SW 1271 (cell line): ENCODE measurements at regions not wholly inside any gene's neighbourhood (a gene's known extent, or its start where the extent isn't known, plus 50 kb on each side); places are given as distances from the start of the nearest gene placed in this dataset.

Source experiments
- DNase-seq, 2 experiments: peaks; one replicate each; lab custom pipeline; 2025; lab: John Stamatoyannopoulos, UW

DNA sequence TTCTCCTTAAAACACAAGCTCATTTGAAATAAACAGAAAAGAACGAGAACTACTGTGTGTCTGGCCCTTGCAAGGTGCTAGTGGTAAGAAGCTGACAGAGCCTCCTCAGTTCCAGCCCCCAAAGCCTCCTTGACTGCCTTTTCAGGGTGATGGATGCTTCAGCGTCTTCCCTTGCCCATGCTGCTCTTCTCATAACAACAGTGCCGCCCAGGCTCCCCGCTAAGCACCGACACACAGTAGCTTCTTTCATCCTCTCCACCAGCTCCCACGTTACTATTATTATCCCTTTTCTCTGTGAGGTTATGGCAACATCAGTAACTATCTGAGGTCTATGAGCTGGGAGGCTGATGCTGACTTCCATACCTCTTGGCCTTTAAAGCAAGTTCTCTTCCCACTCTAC lies 418.6 kb downstream of the TSN start:
- no peak for DNase-seq

DNA sequence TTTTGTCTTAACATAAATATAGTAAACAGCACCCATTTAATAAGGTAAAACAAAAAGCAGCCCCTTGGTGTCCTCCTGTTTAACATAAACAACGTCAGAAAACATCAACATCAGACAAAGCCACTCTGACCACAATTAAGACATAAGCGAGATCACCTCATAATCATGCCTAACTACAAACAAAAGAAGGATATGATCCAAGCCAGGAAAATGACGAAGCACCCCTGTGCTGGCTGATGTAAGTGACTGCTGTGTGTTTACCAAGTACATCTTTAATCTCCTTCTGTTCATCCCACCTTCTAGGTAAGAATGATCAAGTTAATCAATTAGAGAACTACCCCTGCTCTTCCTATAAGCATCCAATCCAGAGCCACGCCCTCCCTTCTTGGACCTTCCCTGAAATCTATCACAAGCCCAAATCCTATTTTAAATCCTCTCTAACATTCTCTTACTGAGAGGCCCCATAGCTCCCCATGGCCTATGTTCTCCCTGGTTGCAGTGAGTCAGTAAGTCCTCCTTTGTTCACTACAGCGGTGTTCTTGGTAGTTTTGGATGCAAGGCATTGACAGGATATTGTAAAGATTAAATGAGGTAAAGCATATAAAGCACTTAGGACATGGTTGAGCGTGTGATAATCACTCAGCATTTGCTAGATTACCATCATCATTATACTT lies 424.2 kb downstream of the TSN start:
- no peak for DNase-seq

GRCh38 chr2:122180972-122181371 lies 425.5 kb downstream of the TSN start:
- no peak for DNase-seq

DNA sequence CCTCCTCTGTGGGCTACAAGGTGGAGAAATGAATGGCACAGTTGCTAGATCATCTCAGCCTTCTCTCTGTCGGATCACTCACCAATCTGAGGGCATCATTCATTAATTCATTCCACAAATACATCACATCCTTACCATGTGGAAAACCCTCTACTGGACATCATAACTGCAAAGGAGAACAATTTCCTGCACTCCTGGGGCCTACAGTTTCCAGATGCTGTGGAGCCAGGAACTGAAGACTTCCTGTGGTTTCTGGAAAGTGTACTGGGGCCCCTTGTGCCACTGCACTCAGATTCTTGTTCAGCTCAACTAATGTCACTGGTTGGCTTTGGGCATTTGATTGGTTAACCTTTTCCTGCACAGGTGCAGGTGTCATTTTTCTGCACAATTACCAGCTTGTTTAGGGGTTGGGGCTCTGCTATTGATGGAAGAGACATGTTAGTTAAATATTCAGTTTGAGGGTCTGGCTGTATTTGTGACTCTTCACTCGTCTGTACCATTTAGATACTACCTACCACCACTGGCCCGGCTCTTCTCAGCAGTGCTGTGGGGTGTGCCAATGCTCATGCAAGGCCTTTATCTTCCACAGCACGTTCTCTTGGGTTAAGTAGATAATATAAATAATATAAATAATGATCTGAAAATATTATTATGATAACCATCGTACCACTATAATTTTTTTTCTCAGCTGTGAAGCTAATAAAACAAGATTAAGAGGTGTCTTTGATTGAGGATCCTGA lies 427.3 kb downstream of the TSN start:
- DNase-seq = no peak

- DNase-seq = no peak
These were observed 428.4 kb downstream of the TSN start for GRCh38 chr2:122183890-122184289.

- DNase-seq = no peak
These were observed 431.3 kb downstream of the TSN start for GRCh38 chr2:122186761-122187222.

GRCh38 chr2:122191331-122191730 lies 435.9 kb downstream of the TSN start:
- DNase-seq = peak in 1 of 2 experiments; percentile 54

- no peak for DNase-seq
These were observed 438.2 kb downstream of the TSN start for GRCh38 chr2:122193622-122194021.

DNA sequence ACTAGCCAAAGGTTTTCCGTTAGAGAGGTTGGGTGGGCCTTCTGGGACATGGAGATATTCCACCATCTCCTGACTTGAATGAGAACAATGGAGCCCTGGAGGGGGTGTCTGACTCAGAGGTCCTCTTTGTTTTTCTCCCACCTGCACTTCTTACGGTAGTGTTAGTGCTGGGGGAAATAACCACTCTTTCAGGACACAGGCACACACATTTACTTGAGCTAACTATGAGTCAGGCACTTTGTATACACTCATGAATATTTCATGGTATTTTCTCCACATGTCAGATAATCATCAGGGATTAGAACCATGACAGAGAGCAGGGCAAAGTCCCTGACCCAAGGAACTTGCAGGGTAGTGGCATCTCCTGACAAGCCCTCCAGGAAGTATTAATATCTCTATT lies 439.1 kb downstream of the TSN start:
- no peak for DNase-seq

DNA sequence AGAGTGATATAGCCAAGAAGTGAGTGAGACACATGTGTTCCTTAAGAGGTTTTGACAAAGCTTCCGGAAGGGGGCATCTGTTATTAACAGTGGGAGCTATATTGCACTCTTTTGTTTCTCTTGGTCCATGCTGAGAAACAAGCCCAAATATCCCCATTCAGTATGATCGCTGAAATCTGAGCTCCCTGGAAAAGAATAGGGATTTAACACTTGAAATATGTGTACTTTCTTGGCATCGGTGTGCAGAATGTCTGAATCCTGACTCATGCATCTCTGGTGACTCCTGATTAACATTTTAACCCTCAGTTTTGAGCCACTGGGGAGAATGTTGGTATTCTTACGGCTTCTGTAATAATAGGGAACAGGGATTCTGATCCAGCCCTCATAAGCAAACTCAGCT lies 448.1 kb downstream of the TSN start:
- DNase-seq = peak in 1 of 2 experiments; percentile 28

- no peak for DNase-seq
These were observed 450.2 kb downstream of the TSN start for GRCh38 chr2:122205641-122206040.

- DNase-seq = no peak
These were observed 450.6 kb downstream of the TSN start for GRCh38 chr2:122206101-122206500.

- no peak for DNase-seq
These were observed 453.9 kb downstream of the TSN start for GRCh38 chr2:122209377-122209776.

GRCh38 chr2:122210065-122210464 lies 454.6 kb downstream of the TSN start:
- DNase-seq = no peak

- no peak for DNase-seq
These were observed 455.7 kb downstream of the TSN start for GRCh38 chr2:122210898-122211856.

- no peak for DNase-seq
These were observed 457.9 kb downstream of the TSN start for GRCh38 chr2:122213312-122213711.

GRCh38 chr2:122216071-122216470 lies 460.6 kb downstream of the TSN start:
- no peak for DNase-seq

GRCh38 chr2:122216901-122217300 lies 461.4 kb downstream of the TSN start:
- no peak for DNase-seq

DNA sequence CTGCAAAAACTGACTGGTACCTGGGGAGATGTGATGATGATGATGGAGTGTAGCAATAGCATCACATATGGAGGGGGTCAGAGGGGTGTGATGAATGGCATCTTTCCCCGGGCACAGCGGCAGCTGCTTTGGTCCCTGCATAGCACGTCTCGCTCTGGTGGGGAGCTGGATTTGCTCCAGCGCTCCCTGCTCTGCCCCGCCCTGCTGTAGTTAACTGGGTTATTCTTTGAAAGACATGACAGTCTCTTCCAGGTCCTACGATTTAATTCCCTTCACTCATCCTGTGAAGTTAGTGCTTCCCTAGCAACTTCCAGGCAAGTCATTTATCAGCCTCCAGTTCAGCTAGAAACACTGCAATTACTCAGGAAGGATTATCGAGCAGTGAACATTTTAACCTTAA lies 463.1 kb downstream of the TSN start:
- no peak for DNase-seq

DNA sequence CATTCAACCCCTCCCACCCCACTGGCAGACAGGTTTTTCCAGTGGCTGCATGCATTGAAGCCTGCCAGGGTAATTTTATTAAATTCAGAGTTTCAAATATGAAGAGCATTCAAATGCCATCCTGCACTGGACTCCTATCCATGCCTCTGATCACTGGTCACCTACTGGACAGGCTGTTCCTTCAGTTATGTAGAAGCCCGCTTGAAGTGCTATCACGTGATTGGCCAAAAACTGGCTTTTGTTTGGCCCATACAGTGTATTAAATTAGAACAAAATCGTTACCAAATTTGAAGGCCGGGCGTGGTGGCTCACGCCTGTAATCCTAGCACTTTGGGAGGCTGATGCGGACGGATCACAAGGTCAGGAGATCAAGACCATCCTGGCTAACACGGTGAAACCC lies 464.1 kb downstream of the TSN start:
- DNase-seq = no peak

GRCh38 chr2:122221665-122222064 lies 466.2 kb downstream of the TSN start:
- DNase-seq = no peak

DNA sequence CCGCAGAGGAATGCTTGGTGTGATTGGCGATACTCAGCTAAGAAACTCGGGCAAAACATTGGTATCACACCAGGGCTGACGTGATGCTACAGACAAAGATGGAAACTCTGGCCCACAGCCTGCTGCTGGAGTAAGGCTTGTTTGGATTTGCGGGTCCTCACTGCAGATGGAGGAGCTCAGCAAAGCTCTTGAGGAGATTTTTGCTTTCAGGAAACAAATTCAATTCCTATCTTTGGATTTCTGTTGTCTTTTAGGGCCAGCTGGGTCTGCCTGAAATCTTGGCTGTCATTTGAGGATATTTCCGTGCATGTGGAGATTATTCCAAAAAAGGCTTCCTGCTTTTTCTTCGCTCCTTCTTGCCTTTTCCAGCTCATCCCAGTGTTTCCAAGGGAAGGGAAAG lies 475.8 kb downstream of the TSN start:
- DNase-seq = no peak

- DNase-seq = no peak
These were observed 477.9 kb downstream of the TSN start for GRCh38 chr2:122233372-122233771.
